ENCODE measurements at regions not wholly inside any gene's neighbourhood (a gene's known extent, or its start where the extent isn't known, plus 50 kb on each side); places are given as distances from the start of the nearest gene placed in this dataset.

DNA sequence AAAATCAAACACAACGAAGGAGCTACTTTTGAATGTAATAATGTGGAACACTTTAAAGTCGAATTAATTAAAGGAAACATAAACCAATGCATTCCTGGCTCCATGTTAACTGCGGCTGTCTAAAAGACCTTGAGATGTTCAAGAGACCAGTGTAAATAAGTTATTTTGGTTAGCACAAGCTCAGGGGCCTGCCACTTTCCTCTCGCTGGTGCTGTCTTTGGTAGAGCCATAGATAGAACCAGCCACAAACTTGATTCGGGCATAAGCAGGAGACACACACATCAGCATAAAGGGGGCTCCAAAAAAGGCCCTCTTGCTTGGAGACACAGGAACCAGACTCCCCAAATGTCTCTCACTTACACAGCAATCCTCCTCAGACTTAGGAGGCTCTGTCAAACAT, 121.6 kb upstream of the TBX20 start:
- Histone ChIP-seq H3K36me3 (no peaks in the 10 kb centered on the region), H3K4me1 (no peaks in the 10 kb centered on the region), H3K9me3 (no peaks in the 10 kb centered on the region), H3K27me3 (no peaks in the 10 kb centered on the region), H3K27ac (no peak overlapping the region), H3K4me3 (no peak overlapping the region)
- in situ Hi-C loops (cut with MboI; ENCODE audit: low pct_ligation_motif_present in 1 of 4, low pct_unique_long_range_greater_than_20kb in 1 of 4, low sequenced_read_pairs in 3 of 4) (no loop called here), intact Hi-C loops (cut with DNase I; ENCODE audit: low total_unique reads) (no loop called here)
- 40 to 59% methylated on average over 4 to 5 of the region's 5 CpGs for WGBS, 2 donors (ENCODE audit: low coverage in 1 of 2)
- no peak for DNase-seq
- no peak for TF ChIP-seq POLR2A (IDR thresholded peaks at IDR 0.05)
- no peak for TF ChIP-seq EP300 (IDR thresholded peaks at IDR 0.05; ENCODE audit: low read depth)
- TF ChIP-seq, protein P1, sequence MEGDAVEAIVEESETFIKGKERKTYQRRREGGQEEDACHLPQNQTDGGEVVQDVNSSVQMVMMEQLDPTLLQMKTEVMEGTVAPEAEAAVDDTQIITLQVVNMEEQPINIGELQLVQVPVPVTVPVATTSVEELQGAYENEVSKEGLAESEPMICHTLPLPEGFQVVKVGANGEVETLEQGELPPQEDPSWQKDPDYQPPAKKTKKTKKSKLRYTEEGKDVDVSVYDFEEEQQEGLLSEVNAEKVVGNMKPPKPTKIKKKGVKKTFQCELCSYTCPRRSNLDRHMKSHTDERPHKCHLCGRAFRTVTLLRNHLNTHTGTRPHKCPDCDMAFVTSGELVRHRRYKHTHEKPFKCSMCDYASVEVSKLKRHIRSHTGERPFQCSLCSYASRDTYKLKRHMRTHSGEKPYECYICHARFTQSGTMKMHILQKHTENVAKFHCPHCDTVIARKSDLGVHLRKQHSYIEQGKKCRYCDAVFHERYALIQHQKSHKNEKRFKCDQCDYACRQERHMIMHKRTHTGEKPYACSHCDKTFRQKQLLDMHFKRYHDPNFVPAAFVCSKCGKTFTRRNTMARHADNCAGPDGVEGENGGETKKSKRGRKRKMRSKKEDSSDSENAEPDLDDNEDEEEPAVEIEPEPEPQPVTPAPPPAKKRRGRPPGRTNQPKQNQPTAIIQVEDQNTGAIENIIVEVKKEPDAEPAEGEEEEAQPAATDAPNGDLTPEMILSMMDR (IDR thresholded peaks at IDR 0.05): no peak
- no peak for TF ChIP-seq POLR2AphosphoS5 (IDR thresholded peaks at IDR 0.05)

DNA sequence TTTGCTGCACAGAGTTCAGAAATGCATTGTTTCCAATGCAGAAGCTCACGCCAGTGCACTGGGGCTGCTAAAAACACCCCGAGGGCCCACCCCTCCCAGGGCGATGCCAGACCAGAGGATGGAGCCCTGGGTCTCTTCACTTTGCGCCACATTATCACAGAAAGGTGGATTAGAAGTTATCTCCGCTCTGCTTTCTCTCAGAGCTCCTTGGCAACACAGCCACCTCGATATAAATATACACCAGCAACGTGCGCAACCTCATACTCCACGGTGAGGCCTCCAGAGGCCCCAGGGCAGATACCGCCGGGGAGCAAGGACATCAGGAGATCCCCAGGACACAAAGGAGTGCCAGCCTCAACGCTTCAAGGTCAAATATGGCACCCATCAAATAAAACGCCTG, 121.0 kb upstream of the TBX20 start:
- Histone ChIP-seq H3K27me3 (no peaks in the 10 kb centered on the region), H3K27ac (no peak overlapping the region), H3K4me1 (no peaks in the 10 kb centered on the region), H3K4me3 (no peak overlapping the region), H3K9me3 (no peaks in the 10 kb centered on the region), H3K36me3 (no peaks in the 10 kb centered on the region)
- 71% methylated on average over 13 of the region's 13 CpGs; no CpG with 5 or more reads in 1 of the 2 donors for WGBS, 2 donors (ENCODE audit: low coverage in 1 of 2)
- in situ Hi-C loops (cut with MboI; ENCODE audit: low pct_ligation_motif_present in 1 of 4, low pct_unique_long_range_greater_than_20kb in 1 of 4, low sequenced_read_pairs in 3 of 4) (no loop called here), intact Hi-C loops (cut with DNase I; ENCODE audit: low total_unique reads) (no loop called here)
- TF ChIP-seq POLR2A (IDR thresholded peaks at IDR 0.05): no peak
- TF ChIP-seq POLR2AphosphoS5 (IDR thresholded peaks at IDR 0.05): no peak
- TF ChIP-seq, protein P1 (IDR thresholded peaks at IDR 0.05): no peak
- TF ChIP-seq EP300 (IDR thresholded peaks at IDR 0.05; ENCODE audit: low read depth): no peak
- no peak for DNase-seq

DNA sequence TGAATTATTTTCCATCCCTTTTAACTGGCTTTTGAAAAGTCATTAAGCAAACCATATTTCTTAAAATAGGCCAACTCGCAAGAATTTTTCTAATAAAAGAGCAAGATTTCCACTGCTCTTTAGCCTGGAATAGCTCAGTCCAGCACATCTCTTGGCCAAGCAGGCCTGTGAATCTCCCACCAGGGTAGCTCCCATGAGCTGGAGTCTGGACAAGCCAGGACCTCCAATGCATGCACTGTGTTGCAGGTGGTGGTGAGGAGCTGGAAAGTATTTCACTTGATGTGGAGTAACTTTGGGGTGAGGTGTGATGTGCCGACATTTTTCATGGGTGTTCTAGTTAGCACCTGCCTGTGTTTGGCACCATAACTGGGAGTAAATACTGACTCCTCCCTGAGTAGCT, 117.3 kb upstream of the TBX20 start:
- intact Hi-C loops (cut with DNase I; ENCODE audit: low total_unique reads): no loop called here
- Histone ChIP-seq H3K36me3 (no peaks in the 10 kb centered on the region), H3K9me3 (no peaks in the 10 kb centered on the region), H3K27ac (no peak overlapping the region), H3K27me3 (no peaks in the 10 kb centered on the region), H3K4me1 (no peaks in the 10 kb centered on the region), H3K4me3 (no peak overlapping the region)
- WGBS, 2 donors (ENCODE audit: low coverage in 1 of 2): 76 to 80% methylated on average over 1 to 2 of the region's 2 CpGs
- no peak for DNase-seq
- in situ Hi-C loops (cut with MboI; ENCODE audit: low pct_ligation_motif_present in 1 of 4, low pct_unique_long_range_greater_than_20kb in 1 of 4, low sequenced_read_pairs in 3 of 4): no loop called here
- TF ChIP-seq, protein P1 (IDR thresholded peaks at IDR 0.05): no peak
- TF ChIP-seq EP300 (IDR thresholded peaks at IDR 0.05; ENCODE audit: low read depth) (no peak), POLR2AphosphoS5 (IDR thresholded peaks at IDR 0.05) (no peak), POLR2A (IDR thresholded peaks at IDR 0.05) (no peak)

DNA sequence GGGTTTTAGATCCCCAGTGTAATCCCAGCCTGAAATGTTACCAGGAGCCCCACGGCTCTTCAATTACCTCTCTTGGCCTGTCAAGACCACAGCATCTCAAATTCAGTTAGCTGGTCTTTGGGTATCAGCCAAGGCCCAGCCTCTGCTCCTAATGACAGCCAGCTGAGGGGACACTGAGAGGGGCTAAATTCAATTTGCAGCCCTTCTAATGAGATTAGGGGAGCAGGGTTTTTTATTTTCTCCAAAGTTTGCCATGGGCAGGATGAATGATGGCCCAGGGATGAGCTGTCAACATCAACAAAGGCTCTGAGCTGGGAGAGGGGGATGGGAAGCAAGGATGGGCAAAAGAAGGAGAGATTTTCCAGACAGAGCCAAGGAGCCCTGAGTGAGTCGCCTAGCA, 116.8 kb upstream of the TBX20 start:
- in situ Hi-C loops (cut with MboI; ENCODE audit: low pct_ligation_motif_present in 1 of 4, low pct_unique_long_range_greater_than_20kb in 1 of 4, low sequenced_read_pairs in 3 of 4) (no loop called here), intact Hi-C loops (cut with DNase I; ENCODE audit: low total_unique reads) (no loop called here)
- Histone ChIP-seq H3K4me1 (no peaks in the 10 kb centered on the region), H3K27me3 (no peaks in the 10 kb centered on the region), H3K4me3 (no peak overlapping the region), H3K27ac (no peak overlapping the region), H3K36me3 (no peaks in the 10 kb centered on the region), H3K9me3 (no peaks in the 10 kb centered on the region)
- 76 to 83% methylated on average over 1 to 2 of the region's 2 CpGs for WGBS, 2 donors (ENCODE audit: low coverage in 1 of 2)
- DNase-seq: no peak
- no peak for TF ChIP-seq POLR2A (IDR thresholded peaks at IDR 0.05)
- TF ChIP-seq EP300 (IDR thresholded peaks at IDR 0.05; ENCODE audit: low read depth): no peak
- TF ChIP-seq POLR2AphosphoS5 (IDR thresholded peaks at IDR 0.05): no peak
- TF ChIP-seq, protein P1 (IDR thresholded peaks at IDR 0.05): no peak

All from transverse colon (tissue), 4 donors.